CD4-positive, alpha-beta T cell (primary cell): ENCODE measurements at regions not wholly inside any gene's neighbourhood (a gene's known extent, or its start where the extent isn't known, plus 50 kb on each side); places are given as distances from the start of the nearest gene placed in this dataset.

Source experiments
- ATAC-seq: fragments of 200-7000 bp; cut with Tn5 transposase; one replicate; pipeline ENCODE4 v1.10.0; 2022; ENCODE audit warnings: mild to moderate bottlenecking; ENCODE audit not compliant: poor library complexity
- CTCF ChIA-PET: fragments of 350-600 bp; sonication (Branson Sonifier 250); formaldehyde crosslinking; loops from one replicate; lab custom pipeline; 2021; ENCODE audit warnings: antibody characterized with exemption, inconsistent platforms; lab: Charles Lee
- POLR2A ChIA-PET: fragments of 350-600 bp; sonication (Branson Sonifier 250); formaldehyde crosslinking; loops from one replicate; lab custom pipeline; 2021; ENCODE audit warnings: antibody characterized with exemption, inconsistent platforms; lab: Charles Lee
- DNase-seq, 14 experiments: peaks; one replicate each; pipeline ENCODE4 v3.0.0-alpha.2; 2013 to 2020; ENCODE audit warnings: mixed read lengths in 2 of 14
- H3K27ac ChIP-seq, 2 donors: one replicate each; pipeline versions ENCODE4 v1.5.1 to v1.7.0; 2013; ENCODE audit warnings: low read length in 2 of 2, low read depth in 1 of 2, mild to moderate bottlenecking in 1 of 2
- H3K27me3 ChIP-seq, 2 experiments: 1 replicate in 1 of 2; 2 replicates in 1 of 2; pipeline versions ENCODE4 v1.6.1 to v1.7.0; 2013; ENCODE audit warnings: low read length in 2 of 2, control low read depth in 1 of 2, mild to moderate bottlenecking in 1 of 2, moderate library complexity in 1 of 2; ENCODE audit not compliant: insufficient read depth in 2 of 2, control insufficient read depth in 1 of 2
- H3K36me3 ChIP-seq: one replicate; pipeline ENCODE4 v1.6.1; 2013; ENCODE audit warnings: low read length, control low read depth; ENCODE audit not compliant: insufficient read depth
- H3K4me1 ChIP-seq: one replicate; pipeline ENCODE4 v1.6.1; 2013; ENCODE audit warnings: low read length, control low read depth; ENCODE audit not compliant: insufficient read depth
- H3K4me3 ChIP-seq: one replicate; pipeline ENCODE4 v1.5.1; 2013; ENCODE audit warnings: mild to moderate bottlenecking, low read length, moderate library complexity
- H3K9me3 ChIP-seq, 2 experiments: 1 replicate in 1 of 2; 2 replicates in 1 of 2; pipeline versions ENCODE4 v1.6.1 to v1.7.0; 2013; ENCODE audit warnings: low read length in 2 of 2, mild to moderate bottlenecking in 2 of 2, control low read depth in 1 of 2, moderate library complexity in 1 of 2; ENCODE audit not compliant: control insufficient read depth in 1 of 2, insufficient read depth in 1 of 2
- H3K27ac Mint-ChIP-seq: one replicate; pipeline ENCODE4 v1.8.0; 2020; ENCODE audit warnings: mixed read lengths
- H3K27me3 Mint-ChIP-seq: one replicate; pipeline ENCODE4 v1.8.0; 2021; ENCODE audit warnings: mixed read lengths
- H3K36me3 Mint-ChIP-seq: one replicate; pipeline ENCODE4 v1.8.0; 2021; ENCODE audit warnings: low read depth, mixed read lengths
- H3K4me1 Mint-ChIP-seq: one replicate; pipeline ENCODE4 v1.8.0; 2021; ENCODE audit warnings: low read depth, mixed read lengths
- H3K4me3 Mint-ChIP-seq: one replicate; pipeline ENCODE4 v1.8.0; 2020; ENCODE audit warnings: mild to moderate bottlenecking, mixed read lengths
- H3K9me3 Mint-ChIP-seq: one replicate; pipeline ENCODE4 v1.8.0; 2020; ENCODE audit warnings: mixed read lengths
- CTCF ChIP-seq: fragments of 200-600 bp; IDR thresholded peaks from one replicate; pipeline ENCODE4 v1.8.0; 2022; ENCODE audit warnings: antibody characterized with exemption, mild to moderate bottlenecking
- intact Hi-C, 2 experiments: fragments of 100-400 bp; cut with DNase I in 1 of 2; cut with micrococcal nuclease in 1 of 2; formaldehyde crosslinking; loops; one replicate each; pipeline versions ENCODE4 v1.15.1 to v1.9.0; 2023 to 2025; cut with DNase I, micrococcal nuclease

- H3K4me1 Mint-ChIP-seq, result no peaks in the 10 kb centered on the region
- Histone ChIP-seq H3K36me3 (no peaks in the 10 kb centered on the region), H3K4me3 (no peak overlapping the region), H3K27me3 (no peaks in the 10 kb centered on the region), H3K9me3 (peaks cover 8 to 12% of the 10 kb centered on the region in 2 experiments), H3K27ac (no peak overlapping the region), H3K4me1 (no peaks in the 10 kb centered on the region)
- POLR2A ChIA-PET, result no interaction called here
- H3K27ac Mint-ChIP-seq, result no peak overlapping the region
- H3K9me3 Mint-ChIP-seq, result peaks cover 6% of the 10 kb centered on the region
- no peak overlapping the region for H3K4me3 Mint-ChIP-seq
- CTCF ChIA-PET, result no interaction called here
- no peak for ATAC-seq
- TF ChIP-seq CTCF, result no peak
- intact Hi-C loops, result no loop called here
- H3K27me3 Mint-ChIP-seq, result no peaks in the 10 kb centered on the region
- H3K36me3 Mint-ChIP-seq, result no peaks in the 10 kb centered on the region
- no peak for DNase-seq
Measured at GRCh38 chr6:141956868-141957267, 175.9 kb upstream of the GJE1 start.

GRCh38 chr6:141956046-141956761 is 176.5 kb upstream of the GJE1 start:
- H3K4me1 ChIP-seq, result no peaks in the 10 kb centered on the region
- intact Hi-C loops, result no loop called here
- Mint-ChIP-seq H3K9me3 (peaks cover 6% of the 10 kb centered on the region), H3K27ac (no peak overlapping the region), H3K4me1 (no peaks in the 10 kb centered on the region), H3K27me3 (no peaks in the 10 kb centered on the region), H3K4me3 (no peak overlapping the region), H3K36me3 (no peaks in the 10 kb centered on the region)
- peaks cover 8 to 12% of the 10 kb centered on the region in 2 experiments for H3K9me3 ChIP-seq
- ChIA-PET POLR2A (no interaction called here), CTCF (no interaction called here)
- H3K4me3 ChIP-seq, result no peak overlapping the region
- no peak for TF ChIP-seq CTCF
- no peaks in the 10 kb centered on the region for H3K36me3 ChIP-seq
- DNase-seq (no peak), ATAC-seq (no peak)
- H3K27me3 ChIP-seq, result no peaks in the 10 kb centered on the region
- no peak overlapping the region for H3K27ac ChIP-seq

DNA sequence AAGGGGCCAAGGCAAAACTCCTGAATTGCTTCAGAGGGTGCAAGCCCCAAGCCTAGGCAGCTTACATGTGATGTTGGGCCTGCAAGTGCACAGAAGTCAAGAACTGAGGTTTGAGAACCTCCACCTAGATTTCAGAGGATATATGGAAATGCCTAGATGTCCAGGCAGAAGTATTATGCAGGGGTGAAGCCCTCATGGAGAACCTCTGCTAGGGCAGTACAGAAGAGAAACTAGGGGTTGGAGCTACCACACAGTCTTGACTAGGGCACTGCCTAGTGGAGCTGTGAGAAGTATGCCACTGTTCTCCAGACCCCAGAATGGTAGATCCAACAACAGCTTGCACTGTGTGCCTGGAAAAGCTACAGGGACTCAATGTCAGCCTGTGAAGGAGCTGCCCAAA is 179.7 kb upstream of the GJE1 start:
- no peaks in the 10 kb centered on the region for H3K4me1 Mint-ChIP-seq
- Histone ChIP-seq H3K4me3 (no peak overlapping the region), H3K4me1 (no peaks in the 10 kb centered on the region), H3K27ac (no peak overlapping the region), H3K36me3 (no peaks in the 10 kb centered on the region), H3K9me3 (peaks cover 7 to 8% of the 10 kb centered on the region in 2 experiments), H3K27me3 (no peaks in the 10 kb centered on the region)
- intact Hi-C loops, result no loop called here
- TF ChIP-seq CTCF, result no peak
- no peaks in the 10 kb centered on the region for H3K36me3 Mint-ChIP-seq
- ATAC-seq (no peak), DNase-seq (no peak)
- H3K27me3 Mint-ChIP-seq, result no peaks in the 10 kb centered on the region
- H3K9me3 Mint-ChIP-seq, result peaks cover 6% of the 10 kb centered on the region
- no peak overlapping the region for H3K4me3 Mint-ChIP-seq
- CTCF ChIA-PET, result no interaction called here
- H3K27ac Mint-ChIP-seq, result no peak overlapping the region
- POLR2A ChIA-PET, result no interaction called here
